WERI-Rb-1 (cell line): ENCODE measurements at regions not wholly inside any gene's neighbourhood (a gene's known extent, or its start where the extent isn't known, plus 50 kb on each side); places are given as distances from the start of the nearest gene placed in this dataset.

Experiments used
- DNase-seq: peaks from one replicate; pipeline ENCODE4 v3.0.0-alpha.2; 2020
- H3K27ac ChIP-seq: fragments of 250-450 bp; sonication (Bioruptor Pico); 2 replicates; pipeline ENCODE4 v1.5.1; 2020; ENCODE audit warnings: mild to moderate bottlenecking, moderate library complexity
- H3K27me3 ChIP-seq: fragments of 250-450 bp; sonication (Bioruptor Pico); 2 replicates; pipeline ENCODE4 v1.5.1; 2021; ENCODE audit warnings: mild to moderate bottlenecking, low read depth, moderate library complexity; ENCODE audit not compliant: insufficient read depth, severe bottlenecking
- H3K36me3 ChIP-seq: fragments of 250-450 bp; sonication (Bioruptor Pico); 2 replicates; pipeline ENCODE4 v1.5.1; 2020; ENCODE audit warnings: mild to moderate bottlenecking, moderate library complexity
- H3K4me3 ChIP-seq: 2 replicates; pipeline ENCODE4 v1.5.1; 2011; ENCODE audit warnings: low read depth, mild to moderate bottlenecking, control low read depth, low read length
- H3K9me3 ChIP-seq: fragments of 250-450 bp; sonication (Bioruptor Pico); 2 replicates; pipeline ENCODE4 v1.5.1; 2021; ENCODE audit warnings: mild to moderate bottlenecking, moderate library complexity; ENCODE audit not compliant: severe bottlenecking
- CTCF ChIP-seq: IDR thresholded peaks from 2 replicates; pipeline ENCODE4 v1.5.1; 2011; ENCODE audit warnings: low read depth, mild to moderate bottlenecking, control low read depth, inconsistent platforms, low read length

- Histone ChIP-seq H3K9me3 (no peaks in the 10 kb centered on the region), H3K4me3 (no peak overlapping the region), H3K36me3 (no peaks in the 10 kb centered on the region), H3K27ac (no peak overlapping the region), H3K27me3 (no peaks in the 10 kb centered on the region)
- TF ChIP-seq CTCF = no peak
- DNase-seq = no peak
These were observed 324.3 kb upstream of the SORL1-AS1 start for GRCh38 chr11:121777056-121777455.

- DNase-seq = no peak
- no peak overlapping the region for H3K4me3 ChIP-seq
- H3K27ac ChIP-seq = no peak overlapping the region
- no peak for TF ChIP-seq CTCF
- no peaks in the 10 kb centered on the region for H3K9me3 ChIP-seq
- no peaks in the 10 kb centered on the region for H3K36me3 ChIP-seq
- no peaks in the 10 kb centered on the region for H3K27me3 ChIP-seq
These were observed 322.5 kb upstream of the SORL1-AS1 start for GRCh38 chr11:121775276-121775675.

- no peak for TF ChIP-seq CTCF
- Histone ChIP-seq H3K4me3 (no peak overlapping the region), H3K36me3 (no peaks in the 10 kb centered on the region), H3K27ac (no peak overlapping the region), H3K9me3 (no peaks in the 10 kb centered on the region), H3K27me3 (no peaks in the 10 kb centered on the region)
- no peak for DNase-seq
These were observed 320.3 kb upstream of the SORL1-AS1 start for GRCh38 chr11:121773076-121773475.

- no peak overlapping the region for H3K4me3 ChIP-seq
- TF ChIP-seq CTCF = no peak
- no peaks in the 10 kb centered on the region for H3K9me3 ChIP-seq
- no peaks in the 10 kb centered on the region for H3K27me3 ChIP-seq
- DNase-seq = no peak
- H3K27ac ChIP-seq = no peak overlapping the region
- H3K36me3 ChIP-seq = no peaks in the 10 kb centered on the region
These were observed 318.3 kb upstream of the SORL1-AS1 start for GRCh38 chr11:121770939-121771595.

- Histone ChIP-seq H3K27ac (no peak overlapping the region), H3K9me3 (no peaks in the 10 kb centered on the region), H3K27me3 (no peaks in the 10 kb centered on the region), H3K36me3 (no peaks in the 10 kb centered on the region), H3K4me3 (no peak overlapping the region)
- DNase-seq = no peak
- TF ChIP-seq CTCF = no peak
These were observed 316.4 kb upstream of the SORL1-AS1 start for GRCh38 chr11:121769191-121769590.

- peaks cover 3% of the 10 kb centered on the region for H3K27me3 ChIP-seq
- H3K4me3 ChIP-seq = no peak overlapping the region
- H3K36me3 ChIP-seq = no peaks in the 10 kb centered on the region
- no peak for TF ChIP-seq CTCF
- no peak overlapping the region for H3K27ac ChIP-seq
- H3K9me3 ChIP-seq = no peaks in the 10 kb centered on the region
- no peak for DNase-seq
These were observed 314.7 kb upstream of the SORL1-AS1 start for GRCh38 chr11:121767433-121767832.
